WTC11 (cell line): ENCODE measurements at regions not wholly inside any gene's neighbourhood (a gene's known extent, or its start where the extent isn't known, plus 50 kb on each side); places are given as distances from the start of the nearest gene placed in this dataset.

Experiments used
- ATAC-seq: fragments of 200-7000 bp; cut with Tn5 transposase; 2 replicates; pipeline ENCODE4 v1.10.0; 2021; ENCODE audit warnings: mild to moderate bottlenecking, moderate library complexity
- CTCF ChIA-PET: fragments of 300-600 bp; sonication (Branson Sonifier 250); formaldehyde crosslinking; loops from one replicate; lab custom pipeline; 2021; ENCODE audit warnings: antibody characterized with exemption; lab: Charles Lee
- POLR2A ChIA-PET: fragments of 350-600 bp; sonication (Branson Sonifier 250); formaldehyde crosslinking; loops from one replicate; lab custom pipeline; 2021; ENCODE audit warnings: antibody characterized with exemption; lab: Charles Lee
- DNase-seq: peaks from one replicate; pipeline ENCODE4 v3.0.0; 2021; ENCODE audit warnings: low spot score
- H3K27ac Mint-ChIP-seq: 2 replicates; pipeline ENCODE4 v1.8.0; 2021; ENCODE audit warnings: mixed read lengths
- H3K27me3 Mint-ChIP-seq: 2 replicates; pipeline ENCODE4 v1.8.0; 2021; ENCODE audit warnings: low read depth, mild to moderate bottlenecking, moderate library complexity, mixed read lengths
- H3K36me3 Mint-ChIP-seq: 2 replicates; pipeline ENCODE4 v1.8.0; 2021; ENCODE audit warnings: mixed read lengths
- H3K4me1 Mint-ChIP-seq: 2 replicates; pipeline ENCODE4 v1.8.0; 2022; ENCODE audit warnings: mixed read lengths
- H3K4me3 Mint-ChIP-seq: 2 replicates; pipeline ENCODE4 v1.8.0; 2021; ENCODE audit warnings: mild to moderate bottlenecking, moderate library complexity, mixed read lengths
- H3K9me3 Mint-ChIP-seq: 2 replicates; pipeline ENCODE4 v1.8.0; 2021; ENCODE audit warnings: mixed read lengths
- ELF4 ChIP-seq: sonication (generic); formaldehyde crosslinking; IDR thresholded peaks from 2 replicates; pipeline ENCODE4 v1.8.1; 2022; ENCODE audit warnings: low read depth, mild to moderate bottlenecking, moderate library complexity, missing genetic modification reagents
- FOXJ3 ChIP-seq: sonication (generic); formaldehyde crosslinking; IDR thresholded peaks from 2 replicates; pipeline ENCODE4 v1.9.0; 2021; ENCODE audit warnings: missing genetic modification reagents, mild to moderate bottlenecking, borderline replicate concordance
- FOXK1 ChIP-seq: sonication (generic); formaldehyde crosslinking; IDR thresholded peaks from 2 replicates; pipeline ENCODE4 v1.8.0; 2022; ENCODE audit warnings: mild to moderate bottlenecking, moderate library complexity, missing genetic modification reagents
- JUN ChIP-seq: sonication (generic); formaldehyde crosslinking; IDR thresholded peaks from 2 replicates; pipeline ENCODE4 v1.8.0; 2023; ENCODE audit warnings: mild to moderate bottlenecking, missing genetic modification reagents
- MYBL2 ChIP-seq: sonication (generic); formaldehyde crosslinking; IDR thresholded peaks from 2 replicates; pipeline ENCODE4 v1.8.1; 2023; ENCODE audit warnings: mild to moderate bottlenecking, moderate library complexity, missing genetic modification reagents
- NR2C2 ChIP-seq: sonication (generic); formaldehyde crosslinking; IDR thresholded peaks from 2 replicates; pipeline ENCODE4 v1.8.0; 2022; ENCODE audit warnings: mild to moderate bottlenecking, missing genetic modification reagents
- PRRX2 ChIP-seq: fragments of 250-450 bp; sonication (Bioruptor Pico); IDR thresholded peaks from 2 replicates; pipeline ENCODE4 v1.8.0; 2021; ENCODE audit warnings: mild to moderate bottlenecking
- SP1 ChIP-seq: sonication (generic); formaldehyde crosslinking; conservative IDR thresholded peaks from 2 replicates; pipeline ENCODE4 v1.8.1; 2022; ENCODE audit warnings: missing genetic modification reagents
- TF ChIP-seq, protein P1 (sequence below): sonication (generic); formaldehyde crosslinking; IDR thresholded peaks from 2 replicates; pipeline ENCODE4 v1.8.0; 2023; ENCODE audit warnings: mild to moderate bottlenecking, missing genetic modification reagents
- TF ChIP-seq, protein P2 (sequence below): sonication (generic); formaldehyde crosslinking; IDR thresholded peaks from 2 replicates; pipeline ENCODE4 v1.8.1; 2023; ENCODE audit warnings: mild to moderate bottlenecking, missing genetic modification reagents, borderline replicate concordance
- TF ChIP-seq, protein P3 (sequence below): sonication (generic); formaldehyde crosslinking; IDR thresholded peaks from 2 replicates; pipeline ENCODE4 v1.8.1; 2022; ENCODE audit warnings: mild to moderate bottlenecking, moderate library complexity, missing genetic modification reagents
- TF ChIP-seq, protein P4 (sequence below): sonication (generic); formaldehyde crosslinking; IDR thresholded peaks from 2 replicates; pipeline ENCODE4 v1.8.1; 2023; ENCODE audit warnings: mild to moderate bottlenecking, missing genetic modification reagents
- TF ChIP-seq, protein P5 (sequence below): fragments of 200-600 bp; IDR thresholded peaks from 2 replicates; pipeline ENCODE4 v1.8.0; 2022; ENCODE audit warnings: antibody characterized with exemption
- TF ChIP-seq, protein P6 (sequence below): sonication (generic); formaldehyde crosslinking; IDR thresholded peaks from 2 replicates; pipeline ENCODE4 v1.8.1; 2023; ENCODE audit warnings: mild to moderate bottlenecking, missing genetic modification reagents, moderate library complexity

DNA sequence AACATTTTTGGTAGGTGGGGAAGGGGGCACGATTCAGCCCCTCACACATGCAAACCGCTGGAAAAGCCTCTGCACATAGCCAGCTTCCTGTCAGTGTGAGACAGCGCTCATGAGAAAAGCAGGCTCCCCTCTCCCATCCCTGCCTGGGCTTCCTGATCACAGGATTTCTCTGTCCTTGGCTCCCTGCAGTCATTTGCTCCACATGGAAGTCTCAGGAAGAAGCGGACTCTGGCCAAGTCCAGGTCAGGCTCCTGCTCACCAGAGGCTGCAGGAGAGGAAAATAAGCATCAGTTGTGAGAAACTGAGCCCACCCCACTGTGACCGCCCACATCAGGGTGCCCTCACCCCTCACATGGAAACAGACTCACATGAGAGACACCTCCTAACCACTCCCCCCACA, 664.3 kb upstream of the TENM3 start (continued):
- no peak for TF ChIP-seq MYBL2 (CRISPR knock-in tag)
- TF ChIP-seq, protein P1, sequence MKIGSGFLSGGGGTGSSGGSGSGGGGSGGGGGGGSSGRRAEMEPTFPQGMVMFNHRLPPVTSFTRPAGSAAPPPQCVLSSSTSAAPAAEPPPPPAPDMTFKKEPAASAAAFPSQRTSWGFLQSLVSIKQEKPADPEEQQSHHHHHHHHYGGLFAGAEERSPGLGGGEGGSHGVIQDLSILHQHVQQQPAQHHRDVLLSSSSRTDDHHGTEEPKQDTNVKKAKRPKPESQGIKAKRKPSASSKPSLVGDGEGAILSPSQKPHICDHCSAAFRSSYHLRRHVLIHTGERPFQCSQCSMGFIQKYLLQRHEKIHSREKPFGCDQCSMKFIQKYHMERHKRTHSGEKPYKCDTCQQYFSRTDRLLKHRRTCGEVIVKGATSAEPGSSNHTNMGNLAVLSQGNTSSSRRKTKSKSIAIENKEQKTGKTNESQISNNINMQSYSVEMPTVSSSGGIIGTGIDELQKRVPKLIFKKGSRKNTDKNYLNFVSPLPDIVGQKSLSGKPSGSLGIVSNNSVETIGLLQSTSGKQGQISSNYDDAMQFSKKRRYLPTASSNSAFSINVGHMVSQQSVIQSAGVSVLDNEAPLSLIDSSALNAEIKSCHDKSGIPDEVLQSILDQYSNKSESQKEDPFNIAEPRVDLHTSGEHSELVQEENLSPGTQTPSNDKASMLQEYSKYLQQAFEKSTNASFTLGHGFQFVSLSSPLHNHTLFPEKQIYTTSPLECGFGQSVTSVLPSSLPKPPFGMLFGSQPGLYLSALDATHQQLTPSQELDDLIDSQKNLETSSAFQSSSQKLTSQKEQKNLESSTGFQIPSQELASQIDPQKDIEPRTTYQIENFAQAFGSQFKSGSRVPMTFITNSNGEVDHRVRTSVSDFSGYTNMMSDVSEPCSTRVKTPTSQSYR (CRISPR knock-in tag) = no peak
- TF ChIP-seq FOXJ3 (CRISPR knock-in tag) = no peak
- no peak for TF ChIP-seq PRRX2 (CRISPR knock-in tag)
- TF ChIP-seq, protein P2, sequence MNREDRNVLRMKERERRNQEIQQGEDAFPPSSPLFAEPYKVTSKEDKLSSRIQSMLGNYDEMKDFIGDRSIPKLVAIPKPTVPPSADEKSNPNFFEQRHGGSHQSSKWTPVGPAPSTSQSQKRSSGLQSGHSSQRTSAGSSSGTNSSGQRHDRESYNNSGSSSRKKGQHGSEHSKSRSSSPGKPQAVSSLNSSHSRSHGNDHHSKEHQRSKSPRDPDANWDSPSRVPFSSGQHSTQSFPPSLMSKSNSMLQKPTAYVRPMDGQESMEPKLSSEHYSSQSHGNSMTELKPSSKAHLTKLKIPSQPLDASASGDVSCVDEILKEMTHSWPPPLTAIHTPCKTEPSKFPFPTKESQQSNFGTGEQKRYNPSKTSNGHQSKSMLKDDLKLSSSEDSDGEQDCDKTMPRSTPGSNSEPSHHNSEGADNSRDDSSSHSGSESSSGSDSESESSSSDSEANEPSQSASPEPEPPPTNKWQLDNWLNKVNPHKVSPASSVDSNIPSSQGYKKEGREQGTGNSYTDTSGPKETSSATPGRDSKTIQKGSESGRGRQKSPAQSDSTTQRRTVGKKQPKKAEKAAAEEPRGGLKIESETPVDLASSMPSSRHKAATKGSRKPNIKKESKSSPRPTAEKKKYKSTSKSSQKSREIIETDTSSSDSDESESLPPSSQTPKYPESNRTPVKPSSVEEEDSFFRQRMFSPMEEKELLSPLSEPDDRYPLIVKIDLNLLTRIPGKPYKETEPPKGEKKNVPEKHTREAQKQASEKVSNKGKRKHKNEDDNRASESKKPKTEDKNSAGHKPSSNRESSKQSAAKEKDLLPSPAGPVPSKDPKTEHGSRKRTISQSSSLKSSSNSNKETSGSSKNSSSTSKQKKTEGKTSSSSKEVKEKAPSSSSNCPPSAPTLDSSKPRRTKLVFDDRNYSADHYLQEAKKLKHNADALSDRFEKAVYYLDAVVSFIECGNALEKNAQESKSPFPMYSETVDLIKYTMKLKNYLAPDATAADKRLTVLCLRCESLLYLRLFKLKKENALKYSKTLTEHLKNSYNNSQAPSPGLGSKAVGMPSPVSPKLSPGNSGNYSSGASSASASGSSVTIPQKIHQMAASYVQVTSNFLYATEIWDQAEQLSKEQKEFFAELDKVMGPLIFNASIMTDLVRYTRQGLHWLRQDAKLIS (CRISPR knock-in tag) = no peak

DNA sequence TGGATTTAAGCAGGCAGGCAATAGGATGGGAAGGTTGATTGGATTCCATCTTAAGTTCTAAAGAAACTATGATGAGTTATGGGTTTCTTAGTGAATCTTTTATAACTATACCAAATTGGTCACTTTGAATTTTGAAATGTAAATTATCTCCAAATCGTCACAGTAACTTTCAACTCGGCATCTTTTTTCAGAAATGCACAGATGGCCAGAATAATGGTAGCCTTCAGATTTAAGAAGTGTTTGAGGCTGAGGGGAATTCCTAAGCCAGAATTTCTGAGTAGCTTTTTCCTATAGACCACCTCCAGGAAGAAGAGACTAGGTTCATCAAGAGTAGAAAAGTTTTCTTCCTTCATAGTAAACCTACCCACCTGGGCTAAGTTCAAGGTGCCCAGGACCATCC, 663.7 kb upstream of the TENM3 start:
- Mint-ChIP-seq H3K27ac (no peak overlapping the region), H3K4me1 (no peaks in the 10 kb centered on the region), H3K9me3 (peaks cover 16% of the 10 kb centered on the region), H3K36me3 (no peaks in the 10 kb centered on the region), H3K4me3 (no peak overlapping the region), H3K27me3 (no peaks in the 10 kb centered on the region)
- ATAC-seq (no peak), DNase-seq (no peak)
- ChIA-PET POLR2A (no interaction called here), CTCF (no interaction called here)
- TF ChIP-seq SP1 (CRISPR knock-in tag) = no peak
- no peak for TF ChIP-seq NR2C2 (CRISPR knock-in tag)
- TF ChIP-seq, protein P3, sequence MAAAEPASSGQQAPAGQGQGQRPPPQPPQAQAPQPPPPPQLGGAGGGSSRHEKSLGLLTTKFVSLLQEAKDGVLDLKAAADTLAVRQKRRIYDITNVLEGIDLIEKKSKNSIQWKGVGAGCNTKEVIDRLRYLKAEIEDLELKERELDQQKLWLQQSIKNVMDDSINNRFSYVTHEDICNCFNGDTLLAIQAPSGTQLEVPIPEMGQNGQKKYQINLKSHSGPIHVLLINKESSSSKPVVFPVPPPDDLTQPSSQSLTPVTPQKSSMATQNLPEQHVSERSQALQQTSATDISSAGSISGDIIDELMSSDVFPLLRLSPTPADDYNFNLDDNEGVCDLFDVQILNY (CRISPR knock-in tag) = no peak
- no peak for TF ChIP-seq FOXK1 (CRISPR knock-in tag)
- TF ChIP-seq, protein P4, sequence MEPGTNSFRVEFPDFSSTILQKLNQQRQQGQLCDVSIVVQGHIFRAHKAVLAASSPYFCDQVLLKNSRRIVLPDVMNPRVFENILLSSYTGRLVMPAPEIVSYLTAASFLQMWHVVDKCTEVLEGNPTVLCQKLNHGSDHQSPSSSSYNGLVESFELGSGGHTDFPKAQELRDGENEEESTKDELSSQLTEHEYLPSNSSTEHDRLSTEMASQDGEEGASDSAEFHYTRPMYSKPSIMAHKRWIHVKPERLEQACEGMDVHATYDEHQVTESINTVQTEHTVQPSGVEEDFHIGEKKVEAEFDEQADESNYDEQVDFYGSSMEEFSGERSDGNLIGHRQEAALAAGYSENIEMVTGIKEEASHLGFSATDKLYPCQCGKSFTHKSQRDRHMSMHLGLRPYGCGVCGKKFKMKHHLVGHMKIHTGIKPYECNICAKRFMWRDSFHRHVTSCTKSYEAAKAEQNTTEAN = no peak
- TF ChIP-seq, protein P5, sequence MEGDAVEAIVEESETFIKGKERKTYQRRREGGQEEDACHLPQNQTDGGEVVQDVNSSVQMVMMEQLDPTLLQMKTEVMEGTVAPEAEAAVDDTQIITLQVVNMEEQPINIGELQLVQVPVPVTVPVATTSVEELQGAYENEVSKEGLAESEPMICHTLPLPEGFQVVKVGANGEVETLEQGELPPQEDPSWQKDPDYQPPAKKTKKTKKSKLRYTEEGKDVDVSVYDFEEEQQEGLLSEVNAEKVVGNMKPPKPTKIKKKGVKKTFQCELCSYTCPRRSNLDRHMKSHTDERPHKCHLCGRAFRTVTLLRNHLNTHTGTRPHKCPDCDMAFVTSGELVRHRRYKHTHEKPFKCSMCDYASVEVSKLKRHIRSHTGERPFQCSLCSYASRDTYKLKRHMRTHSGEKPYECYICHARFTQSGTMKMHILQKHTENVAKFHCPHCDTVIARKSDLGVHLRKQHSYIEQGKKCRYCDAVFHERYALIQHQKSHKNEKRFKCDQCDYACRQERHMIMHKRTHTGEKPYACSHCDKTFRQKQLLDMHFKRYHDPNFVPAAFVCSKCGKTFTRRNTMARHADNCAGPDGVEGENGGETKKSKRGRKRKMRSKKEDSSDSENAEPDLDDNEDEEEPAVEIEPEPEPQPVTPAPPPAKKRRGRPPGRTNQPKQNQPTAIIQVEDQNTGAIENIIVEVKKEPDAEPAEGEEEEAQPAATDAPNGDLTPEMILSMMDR = no peak
- TF ChIP-seq ELF4 (CRISPR knock-in tag) = no peak
- TF ChIP-seq JUN (CRISPR knock-in tag) = no peak
- TF ChIP-seq, protein P6, sequence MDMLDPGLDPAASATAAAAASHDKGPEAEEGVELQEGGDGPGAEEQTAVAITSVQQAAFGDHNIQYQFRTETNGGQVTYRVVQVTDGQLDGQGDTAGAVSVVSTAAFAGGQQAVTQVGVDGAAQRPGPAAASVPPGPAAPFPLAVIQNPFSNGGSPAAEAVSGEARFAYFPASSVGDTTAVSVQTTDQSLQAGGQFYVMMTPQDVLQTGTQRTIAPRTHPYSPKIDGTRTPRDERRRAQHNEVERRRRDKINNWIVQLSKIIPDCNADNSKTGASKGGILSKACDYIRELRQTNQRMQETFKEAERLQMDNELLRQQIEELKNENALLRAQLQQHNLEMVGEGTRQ (CRISPR knock-in tag) = no peak
